GM12878 (cell line): ENCODE measurements at regions not wholly inside any gene's neighbourhood (a gene's known extent, or its start where the extent isn't known, plus 50 kb on each side); places are given as distances from the start of the nearest gene placed in this dataset.

Source experiments
- ATAC-seq: fragments of 200-7000 bp; cut with Tn5 transposase; 3 replicates; pipeline ENCODE4 v1.9.1; 2020; ENCODE audit warnings: mild to moderate bottlenecking, moderate library complexity
- BruUV-seq: library from RNA; stranded (reverse); fragments of 400-500 nt; replicated peaks from 2 replicates; lab custom pipeline; 2021; lab: Mats Ljungman, UMichigan
- CTCF ChIA-PET: fragments of 300-600 bp; sonication (Branson Sonifier 250); formaldehyde crosslinking; extraction: SDS; loops from one replicate; lab custom pipeline; 2021; ENCODE audit warnings: inconsistent platforms; lab: Yijun Ruan, JAX
- POLR2A ChIA-PET: fragments of 350-600 bp; formaldehyde crosslinking; extraction: SDS; loops from one replicate; lab custom pipeline; 2021; ENCODE audit warnings: inconsistent platforms; lab: Charles Lee
- RAD21 ChIA-PET: fragments of 300-600 bp; sonication (Branson Sonifier 250); formaldehyde crosslinking; loops from one replicate; lab custom pipeline; 2023; ENCODE audit warnings: antibody characterized with exemption; ENCODE audit not compliant: unreplicated experiment; lab: Charles Lee
- SMC1A ChIA-PET: fragments of 300-600 bp; sonication (Branson Sonifier 250); formaldehyde crosslinking; loops from one replicate; lab custom pipeline; 2023; ENCODE audit not compliant: unreplicated experiment, uncharacterized antibody; lab: Charles Lee
- DNase-seq: peaks from one replicate; pipeline ENCODE4 v3.0.0-alpha.2; 2011; ENCODE audit warnings: low read depth, low spot score
- FAIRE-seq: peaks from 3 replicates; lab custom pipeline; 2011; peaks lifted over from hg19 to GRCh38; lab: Jason Lieb, UNC
- H2AFZ ChIP-seq: 2 replicates; pipeline ENCODE4 v1.6.0; 2011; ENCODE audit warnings: low read depth, low read length, control low read depth; ENCODE audit not compliant: control insufficient read depth
- H3K27ac ChIP-seq: 2 replicates; pipeline ENCODE4 v1.5.1; 2011; ENCODE audit warnings: control low read depth; ENCODE audit not compliant: control insufficient read depth, insufficient read depth
- H3K27me3 ChIP-seq, 2 experiments: replicated peaks in 1 of 2; 2 replicates each; pipeline versions ENCODE4 v1.6.0 to v1.6.1; 2011; ENCODE audit warnings: low read length in 1 of 2; ENCODE audit not compliant: control insufficient read depth in 2 of 2, insufficient read depth in 2 of 2
- H3K36me3 ChIP-seq, 2 experiments: 2 replicates each; pipeline ENCODE4 v1.5.1; 2011; ENCODE audit warnings: low read length in 1 of 2; ENCODE audit not compliant: control insufficient read depth in 2 of 2, insufficient read depth in 2 of 2
- H3K4me1 ChIP-seq: 2 replicates; pipeline ENCODE4 v1.6.1; 2011; ENCODE audit warnings: mild to moderate bottlenecking, low read length, moderate library complexity, mixed read lengths; ENCODE audit not compliant: control insufficient read depth, insufficient read depth
- H3K4me2 ChIP-seq: 2 replicates; pipeline ENCODE4 v1.6.0; 2011; ENCODE audit warnings: control low read depth; ENCODE audit not compliant: control insufficient read depth, insufficient read depth
- H3K4me3 ChIP-seq: fragments of 200-600 bp; sonication (generic); 2 replicates; pipeline ENCODE4 v1.5.1; 2016
- H3K79me2 ChIP-seq: 2 replicates; pipeline ENCODE4 v1.6.0; 2011; ENCODE audit warnings: low read length; ENCODE audit not compliant: control insufficient read depth, insufficient read depth
- H3K9ac ChIP-seq: 2 replicates; pipeline ENCODE4 v1.8.0; 2011; ENCODE audit warnings: low read length, control low read depth, mixed read lengths; ENCODE audit not compliant: control insufficient read depth, insufficient read depth
- H3K9me3 ChIP-seq: replicated peaks from 3 replicates; pipeline ENCODE4 v1.5.1; 2011; ENCODE audit warnings: mild to moderate bottlenecking, low read length; ENCODE audit not compliant: control insufficient read depth, insufficient read depth
- H4K20me1 ChIP-seq: 2 replicates; pipeline ENCODE4 v1.6.0; 2011; ENCODE audit not compliant: control insufficient read depth, insufficient read depth
- CBX5 ChIP-seq: sonication (generic); IDR thresholded peaks from 2 replicates; pipeline ENCODE4 v1.6.1; 2016; ENCODE audit warnings: low read depth, moderate library complexity, mild to moderate bottlenecking, inconsistent platforms
- MAX ChIP-seq: IDR thresholded peaks from 2 replicates; pipeline ENCODE4 v1.6.1; 2012; ENCODE audit warnings: low read depth, low read length, improper control_type of control experiment
- YY1 ChIP-seq: IDR thresholded peaks from 2 replicates; pipeline ENCODE4 v1.6.1; 2011; ENCODE audit warnings: low read depth, mild to moderate bottlenecking, low read length
- ZBED1 ChIP-seq: IDR thresholded peaks from 2 replicates; pipeline ENCODE4 v1.6.1; 2016; ENCODE audit warnings: borderline replicate concordance
- WGBS: methylation state at CpG from one replicate; pipeline ENCODE4 v1.1.6; 2016; ENCODE audit warnings: low lambda C conversion rate; ENCODE audit not compliant: insufficient replicate concordance, insufficient coverage; ENCODE audit errors: missing lambda C conversion rate; 5-methylcytosine and 5-hydroxymethylcytosine counted together
- in situ Hi-C: fragments of 300-500 bp; cut with MboI; formaldehyde crosslinking; loops from 9 replicates; pipeline ENCODE4 v1.14.3; 2018; ENCODE audit warnings: mixed read lengths
- intact Hi-C: fragments of 100-400 bp; cut with micrococcal nuclease; formaldehyde crosslinking; loops from one replicate; pipeline ENCODE4 v1.14.2; 2022; ENCODE audit not compliant: unreplicated experiment

GRCh38 chr5:56489272-56489671 lies 256.1 kb upstream of the ANKRD55 start:
- no peak for DNase-seq
- Histone ChIP-seq H3K4me3 (no peak overlapping the region), H3K36me3 (no peaks in the 10 kb centered on the region), H3K27me3 (no peaks in the 10 kb centered on the region; a peak in 1 of 4 replicates), H2AFZ (no peak overlapping the region), H3K9ac (no peak overlapping the region), H4K20me1 (no peaks in the 10 kb centered on the region), H3K27ac (no peak overlapping the region), H3K9me3 (no peaks in the 10 kb centered on the region; the same call in 2 of the 3 replicates), H3K4me2 (no peak overlapping the region), H3K79me2 (no peaks in the 10 kb centered on the region), H3K4me1 (no peaks in the 10 kb centered on the region)
- BruUV-seq, result no TSS peak
- no peak for FAIRE-seq
- ChIA-PET CTCF (no interaction called here), SMC1A (interaction anchor here (1.2 kb wide), 1 partner anchor 43 kb away, joined by 3 read pairs; no protein-coding TSS in a partner anchor), RAD21 (no interaction called here), POLR2A (no interaction called here)
- WGBS, result 65% methylated on average over 4 of the region's 4 CpGs
- in situ Hi-C loops (no loop called here), intact Hi-C loops (no loop called here)
- ATAC-seq, result no peak
- no peak for TF ChIP-seq MAX

- RAD21 ChIA-PET, result no interaction called here
- no TSS peak for BruUV-seq
Measured at GRCh38 chr5:56487528-56488115, 254.5 kb upstream of the ANKRD55 start.

More at GRCh38 chr5:56487528-56488115, 254.5 kb upstream of the ANKRD55 start:
- Histone ChIP-seq H4K20me1 (no peaks in the 10 kb centered on the region), H3K27ac (no peak overlapping the region), H3K9ac (no peak overlapping the region), H2AFZ (no peak overlapping the region), H3K27me3 (no peaks in the 10 kb centered on the region; a peak in 1 of 4 replicates), H3K36me3 (no peaks in the 10 kb centered on the region), H3K4me2 (no peak overlapping the region), H3K4me1 (no peaks in the 10 kb centered on the region), H3K4me3 (no peak overlapping the region), H3K9me3 (no peaks in the 10 kb centered on the region; the same call in 1 of the 3 replicates), H3K79me2 (no peaks in the 10 kb centered on the region)
- DNase-seq (no peak), FAIRE-seq (no peak), ATAC-seq (no peak)
- ChIA-PET CTCF (no interaction called here), SMC1A (no interaction called here), POLR2A (no interaction called here)
- in situ Hi-C loops (no loop called here), intact Hi-C loops (no loop called here)
- no peak for TF ChIP-seq YY1
- TF ChIP-seq ZBED1, result no peak
- no peak for TF ChIP-seq CBX5
- 55% methylated on average over 25 of the region's 25 CpGs for WGBS
